ENCODE measurements at regions not wholly inside any gene's neighbourhood (a gene's known extent, or its start where the extent isn't known, plus 50 kb on each side); places are given as distances from the start of the nearest gene placed in this dataset.

GRCh38 chr14:54175298-54175942, 218.8 kb upstream of the BMP4 start:
- DNase-seq (ENCODE audit: low spot score), result peak; percentile 71

- DNase-seq (ENCODE audit: low spot score), result no peak
These were observed 219.8 kb upstream of the CDKN3 start for GRCh38 chr14:54177019-54177418.

GRCh38 chr14:54177641-54178621, 218.9 kb upstream of the CDKN3 start:
- no peak for DNase-seq (ENCODE audit: low spot score)

- DNase-seq (ENCODE audit: low spot score), result peak; percentile 51
These were observed 214.3 kb upstream of the CDKN3 start for GRCh38 chr14:54182419-54183045.

- DNase-seq (ENCODE audit: low spot score), result no peak
These were observed 209.7 kb upstream of the CDKN3 start for GRCh38 chr14:54186821-54187763.

- no peak for DNase-seq (ENCODE audit: low spot score)
These were observed 208.6 kb upstream of the CDKN3 start for GRCh38 chr14:54188064-54188666.

- no peak for DNase-seq (ENCODE audit: low spot score)
These were observed 207.5 kb upstream of the CDKN3 start for GRCh38 chr14:54189333-54189732.

GRCh38 chr14:54189748-54190354, 207.0 kb upstream of the CDKN3 start:
- DNase-seq (ENCODE audit: low spot score), result peak; percentile 62

GRCh38 chr14:54191846-54192245, 205.0 kb upstream of the CDKN3 start:
- no peak for DNase-seq (ENCODE audit: low spot score)

- no peak for DNase-seq (ENCODE audit: low spot score)
These were observed 204.2 kb upstream of the CDKN3 start for GRCh38 chr14:54192610-54193009.

GRCh38 chr14:54193871-54194270, 202.9 kb upstream of the CDKN3 start:
- DNase-seq (ENCODE audit: low spot score), result no peak

DNA sequence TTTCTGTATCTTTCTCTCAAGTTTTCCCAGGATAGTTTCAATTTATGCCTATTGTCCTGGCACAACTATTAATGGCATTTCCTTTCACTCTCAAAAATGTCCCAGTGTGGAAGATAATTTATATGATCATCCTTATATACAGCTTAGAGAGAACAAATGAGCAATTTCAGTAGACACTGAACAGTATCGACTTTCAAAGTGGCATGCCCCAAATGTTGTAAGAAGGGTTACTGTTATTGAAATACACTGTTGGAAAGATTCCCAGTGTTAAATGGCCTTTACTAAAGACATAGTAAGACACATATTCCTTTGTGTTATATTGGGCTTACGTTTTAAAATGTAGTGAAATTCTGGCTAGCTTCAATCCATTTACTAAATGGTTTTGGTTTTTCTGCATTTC, 202.3 kb upstream of the CDKN3 start:
- DNase-seq (ENCODE audit: low spot score), result no peak

- DNase-seq (ENCODE audit: low spot score), result no peak
These were observed 199.4 kb upstream of the CDKN3 start for GRCh38 chr14:54197369-54197768.

DNA sequence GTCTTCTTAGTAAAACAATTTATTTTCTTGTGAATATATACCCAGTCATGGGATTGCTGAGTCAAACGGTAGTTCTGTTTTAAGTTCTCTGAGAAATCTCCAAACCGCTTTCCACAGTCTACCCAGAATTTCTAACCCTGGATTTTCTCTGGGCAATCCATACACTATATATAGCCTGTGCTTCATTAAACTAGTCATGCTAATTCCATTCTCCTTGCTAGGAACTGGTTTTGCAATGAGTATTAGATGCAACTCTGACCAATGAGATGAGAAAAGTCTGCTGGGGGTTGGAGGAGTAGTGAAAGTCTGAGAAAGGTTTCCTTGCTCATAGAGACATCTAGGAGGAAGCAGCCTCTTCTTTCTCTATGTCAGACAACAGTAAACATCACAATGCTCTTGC, 196.1 kb upstream of the CDKN3 start:
- DNase-seq (ENCODE audit: low spot score), result peak; percentile 65

DNA sequence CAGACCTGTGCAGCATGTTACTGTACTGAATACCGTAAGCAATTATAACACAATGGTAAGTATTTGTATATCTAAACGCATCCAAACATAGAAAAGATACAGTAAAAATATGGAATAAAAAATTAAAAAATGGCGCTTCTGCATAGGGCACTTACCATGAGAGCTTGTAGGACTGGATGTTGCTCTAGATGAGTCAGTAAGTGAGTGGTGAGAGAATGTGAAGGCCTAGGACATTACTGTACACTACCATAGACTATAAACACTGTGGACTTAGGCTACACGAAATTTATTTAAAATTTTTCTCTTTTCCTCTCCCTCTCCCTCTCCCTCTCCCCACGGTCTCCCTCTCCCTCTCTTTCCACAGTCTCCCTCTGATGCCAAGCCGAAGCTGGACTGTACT, 194.5 kb upstream of the CDKN3 start:
- no peak for DNase-seq (ENCODE audit: low spot score)

DNA sequence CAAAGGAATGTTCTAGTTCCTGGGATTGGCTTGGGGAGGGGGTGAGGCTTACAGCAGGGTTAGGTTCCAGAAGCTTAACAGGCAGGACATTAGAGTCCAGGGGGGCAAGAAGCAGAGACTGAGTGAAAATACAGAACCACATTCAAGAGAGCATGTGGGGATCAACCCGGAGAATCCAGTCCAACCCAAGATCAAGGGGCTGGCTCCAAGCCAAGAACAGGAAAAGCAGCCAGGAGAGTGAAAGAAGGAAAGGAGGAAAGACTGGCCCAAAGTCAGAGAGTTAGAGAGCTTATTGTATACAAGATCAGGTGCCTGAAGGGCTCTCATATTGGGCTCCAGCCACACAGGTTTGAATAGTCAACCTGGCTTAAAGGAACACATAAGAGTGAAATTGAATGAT, 190.3 kb upstream of the CDKN3 start:
- no peak for DNase-seq (ENCODE audit: low spot score)

DNA sequence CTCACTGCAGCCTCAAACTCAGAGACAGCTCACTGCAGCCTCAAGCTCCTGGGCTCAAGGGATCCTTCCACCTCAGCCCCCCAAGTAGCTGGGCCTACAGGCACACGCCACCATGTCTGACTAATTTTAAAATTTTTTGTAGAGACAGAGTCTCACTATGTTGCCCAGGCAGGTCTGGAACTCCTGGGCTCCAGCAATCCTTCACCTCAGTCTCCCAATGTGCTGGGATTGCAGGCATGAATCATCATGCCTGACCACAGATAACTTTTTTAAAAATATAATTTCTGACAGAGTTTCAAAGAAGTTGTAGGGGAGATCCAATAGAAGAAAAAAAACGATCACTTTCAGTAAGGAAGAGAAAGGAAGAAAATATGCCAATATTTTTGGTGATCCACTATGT, 189.7 kb upstream of the CDKN3 start:
- DNase-seq (ENCODE audit: low spot score), result no peak

DNA sequence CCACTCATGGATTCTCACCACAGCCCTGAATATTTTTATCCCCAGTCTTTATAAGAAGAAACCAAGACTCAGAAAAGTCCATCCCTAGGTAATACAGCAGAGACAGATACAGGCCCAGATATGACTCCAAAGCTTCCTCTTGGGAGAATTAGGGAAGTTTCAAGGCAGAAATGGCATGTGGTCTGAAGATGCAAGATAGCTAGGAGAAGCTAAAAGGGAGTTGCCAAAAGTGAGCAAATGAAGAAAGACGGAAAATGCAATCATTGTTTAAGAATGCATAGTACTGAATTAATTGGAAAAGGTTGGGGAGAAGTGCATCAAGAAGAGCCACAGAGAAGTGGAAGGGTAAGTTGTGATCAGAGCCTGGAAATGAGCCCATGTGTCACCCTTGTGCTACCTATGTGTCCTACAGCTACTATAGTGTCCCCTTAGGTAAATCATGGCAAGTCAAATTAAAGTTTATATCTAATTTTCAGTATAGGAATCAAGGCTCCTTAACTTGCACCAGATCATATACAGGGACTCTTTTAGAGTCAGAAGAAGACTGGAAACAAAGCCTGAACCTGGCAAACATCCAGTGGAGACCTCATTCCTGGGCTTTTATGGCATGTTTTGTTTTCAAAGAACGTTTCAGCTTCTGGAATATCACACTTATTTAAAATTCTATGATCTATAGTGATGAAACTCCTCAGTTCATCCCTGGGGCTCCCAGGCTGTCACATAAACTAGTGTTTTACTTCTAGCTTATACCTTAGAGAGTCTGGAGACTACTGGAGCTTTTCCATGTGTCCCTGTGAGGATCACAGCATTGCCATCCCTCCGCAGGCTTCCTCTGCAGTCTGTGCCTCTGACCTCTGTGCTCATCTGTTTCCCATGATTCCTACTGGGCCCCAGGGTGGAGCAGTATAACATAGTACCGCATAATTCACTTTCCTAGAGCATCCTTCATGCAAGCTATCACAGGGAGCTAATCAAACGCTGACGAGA, 189.0 kb upstream of the CDKN3 start:
- DNase-seq (ENCODE audit: low spot score), result peak; percentile 33

DNA sequence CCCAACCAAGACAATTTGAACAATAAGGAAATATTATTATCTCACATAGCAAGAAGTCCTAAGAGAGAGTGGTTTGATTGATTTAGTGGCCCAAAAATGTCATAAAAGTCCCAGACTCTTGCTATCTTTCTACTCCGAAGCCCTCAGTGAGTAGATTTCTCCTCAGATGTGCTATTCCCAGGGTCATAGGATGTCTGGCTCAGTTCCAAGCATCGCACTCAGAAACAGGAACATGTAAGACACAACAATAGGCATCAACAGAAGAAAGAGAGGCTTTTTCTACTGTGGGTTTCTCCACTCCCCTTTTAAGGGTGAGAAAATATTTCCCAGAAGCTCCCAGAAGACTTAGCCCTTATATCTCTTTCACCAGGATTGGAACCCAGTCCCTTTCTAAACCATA, 188.1 kb upstream of the CDKN3 start:
- no peak for DNase-seq (ENCODE audit: low spot score)

All from GM03348 (cell line).